Stimulated activated CD8-positive, alpha-beta memory T cell treated with anti-CD3 and anti-CD28 coated beads, Interleukin-15, amount 100 ng/mL, for 4 hours (primary cell): ENCODE measurements at regions not wholly inside any gene's neighbourhood (a gene's known extent, or its start where the extent isn't known, plus 50 kb on each side); places are given as distances from the start of the nearest gene placed in this dataset.

Source experiments
- DNase-seq, 2 donors: peaks; one replicate each; pipeline ENCODE4 v3.0.0-alpha.2; 2020; ENCODE audit warnings: low read depth in 2 of 2

GRCh38 chr11:129324533-129325175 lies 51.0 kb upstream of the BARX2 start:
- DNase-seq, result no peak

DNA sequence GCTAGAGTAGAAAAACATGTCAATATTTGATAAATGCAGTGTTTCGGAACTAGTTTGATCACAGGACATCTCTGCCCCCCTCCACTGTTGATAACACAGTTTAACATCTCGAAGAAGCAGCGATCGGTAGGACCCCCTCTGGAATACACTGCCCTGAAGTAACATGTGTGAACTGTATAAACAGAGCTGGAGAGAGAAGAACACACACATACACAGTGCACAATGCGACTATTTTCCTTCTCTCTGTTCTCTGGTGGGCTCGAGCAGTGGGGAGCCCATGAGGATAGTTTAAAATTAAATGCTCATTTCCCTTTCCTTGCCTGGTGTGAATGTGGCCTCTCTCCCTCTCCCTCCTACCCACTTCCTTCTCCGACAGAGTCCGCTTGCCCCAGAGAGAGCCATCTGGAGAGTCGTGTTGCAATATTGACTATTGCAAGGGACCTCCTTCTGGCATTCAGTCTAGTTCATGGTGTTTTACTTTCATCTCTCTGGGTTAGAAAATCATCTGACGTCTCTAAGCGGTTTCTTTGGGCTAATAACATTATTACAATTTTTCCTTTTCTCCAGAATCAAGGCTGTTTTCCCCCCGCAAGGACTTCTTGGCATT lies 51.6 kb upstream of the BARX2 start:
- DNase-seq, result no peak

DNA sequence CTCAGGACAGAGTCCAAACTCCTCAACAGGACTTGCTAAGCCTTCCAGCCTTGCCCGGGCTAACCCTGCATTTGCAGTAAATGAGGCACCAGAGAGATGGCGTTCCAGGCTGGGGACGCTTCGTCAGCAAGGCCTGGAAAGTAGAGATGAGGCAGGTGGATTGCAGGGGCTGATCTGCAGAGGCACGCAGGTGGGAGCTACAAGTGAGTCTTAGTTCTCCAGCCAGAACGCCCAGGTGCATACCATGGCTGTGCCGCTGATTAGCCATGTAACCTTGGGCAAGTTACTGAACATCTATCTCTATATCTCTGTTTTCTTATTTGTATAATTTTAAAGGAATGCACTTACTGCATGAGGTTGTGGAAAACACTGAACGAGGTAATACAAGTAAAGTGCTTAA lies 52.7 kb upstream of the BARX2 start:
- DNase-seq, result no peak

GRCh38 chr11:129321076-129321475 lies 54.6 kb upstream of the BARX2 start:
- DNase-seq, result no peak

DNA sequence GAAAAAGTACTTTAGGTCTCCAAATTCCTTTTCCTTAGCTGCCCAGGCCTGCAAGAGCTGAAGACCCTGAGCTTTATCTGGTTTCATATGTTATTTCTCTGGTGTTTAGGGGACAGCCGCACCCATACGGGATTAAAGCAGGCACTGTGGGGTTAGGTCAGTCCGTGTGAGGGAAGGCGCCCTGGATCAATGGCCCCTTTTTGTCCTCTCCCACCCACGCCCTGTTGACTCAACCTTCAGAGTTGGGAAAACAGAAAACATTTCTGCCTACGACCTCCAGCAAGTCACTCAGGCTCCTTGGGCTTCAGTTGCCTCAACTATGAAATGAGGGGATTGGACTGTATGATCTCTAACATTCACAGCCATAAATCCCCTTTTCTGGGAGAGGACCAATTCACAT lies 55.2 kb upstream of the BARX2 start:
- no peak for DNase-seq

DNA sequence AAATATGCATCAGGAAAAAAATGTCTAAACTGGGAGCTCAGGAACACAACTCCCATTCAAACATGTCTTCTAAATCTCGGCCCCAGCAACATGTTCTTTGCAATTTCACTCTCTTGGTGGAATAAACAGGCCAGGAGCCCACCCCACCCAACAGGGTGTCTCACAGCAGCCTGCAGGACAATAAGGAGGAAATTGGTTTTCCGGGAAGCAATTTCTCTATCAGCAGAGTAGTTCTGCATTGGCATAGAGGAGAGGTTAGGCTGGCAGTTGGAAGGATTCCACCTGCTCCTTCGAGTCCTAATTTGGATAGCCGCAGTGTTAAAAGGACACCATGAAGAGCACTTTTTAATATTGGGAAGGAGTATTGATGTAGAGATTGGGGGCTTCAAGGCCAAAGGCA lies 55.9 kb upstream of the BARX2 start:
- no peak for DNase-seq

DNA sequence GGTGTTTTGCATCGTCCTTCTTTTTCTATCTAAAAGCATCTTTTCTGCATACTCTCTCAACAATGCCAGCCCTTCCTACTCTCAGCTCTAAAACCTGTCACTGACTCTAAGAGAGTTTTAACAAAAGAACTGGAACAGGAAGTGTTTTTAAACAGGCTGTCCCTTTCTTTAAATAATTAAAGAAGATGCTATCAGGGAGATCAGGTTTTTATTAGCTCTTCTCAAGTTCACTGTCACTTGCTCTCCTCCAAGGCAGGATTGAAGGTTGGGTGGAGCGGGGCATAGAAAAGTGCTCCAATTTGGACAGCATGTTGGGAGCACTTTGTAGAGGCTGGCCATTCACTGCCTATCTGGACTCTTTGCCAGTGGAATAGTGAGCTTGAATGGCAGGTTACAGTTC lies 56.4 kb upstream of the BARX2 start:
- no peak for DNase-seq

- no peak for DNase-seq
These were observed 58.1 kb upstream of the BARX2 start for GRCh38 chr11:129317571-129317970.

DNA sequence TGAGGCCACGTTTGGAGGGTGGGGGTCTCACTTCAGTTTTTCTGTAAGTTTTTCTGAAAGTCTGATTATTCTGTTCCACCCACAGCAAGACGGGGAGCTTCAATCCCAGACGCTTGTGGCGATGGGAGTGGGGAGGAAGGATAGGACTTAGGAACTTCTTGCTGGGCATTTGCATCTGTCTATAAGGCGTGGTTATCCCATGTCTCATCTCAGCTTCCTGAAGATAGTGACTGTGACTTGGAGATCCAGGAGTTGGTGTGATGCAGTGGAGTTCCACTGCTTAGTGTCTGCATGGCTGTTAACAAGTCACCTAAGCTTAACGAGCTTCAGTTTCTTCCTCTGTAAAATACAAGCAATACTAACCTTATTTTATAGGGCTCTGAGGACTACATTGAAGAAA lies 58.9 kb upstream of the BARX2 start:
- DNase-seq, result no peak

DNA sequence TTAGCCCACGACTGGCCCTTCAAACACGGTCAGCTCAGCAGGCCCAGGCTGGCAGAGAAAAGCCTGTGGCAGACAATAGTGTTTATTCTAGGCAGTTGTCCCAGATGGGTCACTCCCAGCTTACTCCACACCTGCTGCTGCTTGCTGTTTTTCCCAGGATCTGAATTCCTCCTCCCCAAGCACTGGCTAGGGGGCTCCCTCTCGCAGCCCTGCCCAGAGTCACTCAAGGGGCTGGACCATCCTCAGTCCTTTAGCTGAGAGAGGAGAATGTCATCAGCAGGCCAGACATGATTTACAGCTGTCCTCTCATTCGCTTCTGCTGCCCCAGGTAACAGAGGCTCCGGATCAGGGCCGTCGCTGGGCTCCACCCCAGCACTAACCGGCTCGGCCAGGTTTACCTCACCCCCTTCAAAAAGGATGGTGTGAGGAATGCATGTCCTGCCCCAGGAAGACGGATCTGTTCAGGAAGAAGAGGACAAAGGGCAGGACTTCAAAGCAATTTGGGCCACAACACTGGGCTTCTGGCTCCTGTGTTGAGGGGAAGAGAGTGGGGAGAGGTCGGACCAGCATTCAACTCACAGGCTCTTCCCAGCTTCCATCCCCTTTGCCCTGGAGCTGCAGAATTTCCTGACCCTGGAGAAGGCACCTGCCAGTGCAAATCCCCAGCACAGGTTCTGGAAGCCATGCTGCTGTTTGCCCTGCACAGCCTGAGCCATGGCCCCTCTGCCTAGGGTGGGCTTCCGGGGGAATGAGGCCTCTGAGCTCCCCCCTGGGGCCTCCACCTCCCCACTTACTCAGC lies 59.7 kb upstream of the BARX2 start:
- no peak for DNase-seq

DNA sequence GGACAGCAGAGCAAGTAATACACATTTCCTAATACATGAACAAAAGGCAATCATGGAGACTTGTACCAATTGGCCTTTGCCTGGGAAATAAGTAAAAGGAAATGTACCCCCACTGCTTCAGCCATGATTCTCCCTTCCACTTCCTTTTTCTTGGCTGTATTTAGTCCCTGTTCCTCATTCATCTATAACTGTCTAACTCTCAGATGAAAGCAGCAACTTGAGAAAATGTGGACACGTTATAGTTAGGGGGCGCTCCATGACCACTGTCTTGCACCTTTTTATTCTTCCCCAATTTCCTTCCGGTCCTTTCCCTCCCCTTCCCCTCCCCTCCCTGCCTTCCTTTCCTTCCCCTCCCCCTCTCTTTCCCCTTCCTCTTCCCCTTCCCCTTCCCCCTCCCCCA lies 61.3 kb upstream of the BARX2 start:
- DNase-seq, result no peak

GRCh38 chr11:129313541-129314297 lies 61.9 kb upstream of the BARX2 start:
- no peak for DNase-seq

DNA sequence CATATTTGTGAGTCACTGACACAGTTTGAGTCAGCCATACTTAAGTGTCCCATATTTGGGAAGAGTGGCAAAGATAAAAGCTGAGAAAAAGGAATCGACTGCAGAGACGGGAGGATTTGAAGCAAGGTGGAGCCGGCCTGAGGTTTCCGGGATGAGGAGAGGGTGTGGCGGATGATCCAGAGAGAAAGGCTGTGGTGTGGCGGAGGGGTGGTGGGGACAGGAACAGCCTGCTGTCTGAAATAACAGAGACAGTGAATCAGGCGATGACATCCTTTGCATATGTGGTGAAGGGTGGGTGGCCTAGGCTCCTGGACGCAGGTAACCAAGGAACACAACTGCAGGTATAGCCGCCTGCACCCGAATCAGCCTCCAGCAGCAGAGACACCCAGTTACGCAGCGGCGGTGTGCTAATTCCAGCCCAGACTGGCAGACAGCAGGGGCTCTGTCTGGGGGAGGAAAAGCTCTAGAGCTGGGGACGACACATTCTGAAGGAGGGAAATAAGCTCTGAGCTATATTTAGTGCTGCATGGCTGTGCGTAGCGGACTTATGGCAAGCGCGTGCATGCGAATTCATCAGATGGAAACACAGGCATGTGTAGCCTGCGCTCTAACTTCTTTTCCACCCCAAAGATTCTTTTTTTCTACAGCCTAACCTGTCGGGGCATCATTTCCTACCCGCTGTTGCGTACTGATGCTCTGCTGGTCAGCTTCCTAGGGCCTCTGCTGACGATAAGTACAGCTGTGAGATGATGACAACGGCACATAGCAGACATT lies 62.7 kb upstream of the BARX2 start:
- no peak for DNase-seq

DNA sequence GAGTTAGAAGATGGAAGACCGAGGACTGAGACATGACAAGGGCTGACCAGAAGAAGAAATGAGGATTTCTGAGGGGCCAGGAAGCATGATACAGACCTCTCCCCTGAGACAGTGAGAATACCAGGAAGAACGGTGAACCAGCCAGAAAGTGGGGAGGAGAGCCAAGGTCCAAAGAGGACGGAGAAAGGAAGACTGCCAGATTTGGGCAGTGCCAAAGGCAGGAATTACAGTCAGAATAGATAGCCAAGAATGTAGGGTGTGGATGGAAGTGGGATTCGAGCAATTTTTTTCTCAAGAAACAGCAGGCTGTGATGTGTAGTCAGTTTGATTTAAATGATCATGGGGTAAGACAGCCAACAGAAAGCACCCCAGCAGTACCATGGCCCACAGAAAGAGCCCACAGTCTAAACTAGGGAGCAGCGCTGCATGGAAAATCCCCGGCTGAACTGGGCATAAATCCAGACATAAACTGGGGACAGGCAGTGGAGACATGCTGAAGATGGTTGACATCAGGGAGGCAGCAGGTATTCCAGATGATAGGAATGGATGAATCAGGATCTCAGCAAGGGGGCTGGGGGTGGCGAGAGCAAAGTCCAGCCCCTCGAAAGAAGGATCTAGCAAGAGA lies 67.3 kb upstream of the BARX2 start:
- no peak for DNase-seq

- DNase-seq, result no peak
These were observed 68.5 kb upstream of the BARX2 start for GRCh38 chr11:129307162-129307561.

GRCh38 chr11:129302386-129303101 lies 73.1 kb upstream of the BARX2 start:
- no peak for DNase-seq

- no peak for DNase-seq
These were observed 75.5 kb upstream of the BARX2 start for GRCh38 chr11:129300099-129300498.

- DNase-seq, result no peak
These were observed 76.7 kb upstream of the BARX2 start for GRCh38 chr11:129298988-129299387.

DNA sequence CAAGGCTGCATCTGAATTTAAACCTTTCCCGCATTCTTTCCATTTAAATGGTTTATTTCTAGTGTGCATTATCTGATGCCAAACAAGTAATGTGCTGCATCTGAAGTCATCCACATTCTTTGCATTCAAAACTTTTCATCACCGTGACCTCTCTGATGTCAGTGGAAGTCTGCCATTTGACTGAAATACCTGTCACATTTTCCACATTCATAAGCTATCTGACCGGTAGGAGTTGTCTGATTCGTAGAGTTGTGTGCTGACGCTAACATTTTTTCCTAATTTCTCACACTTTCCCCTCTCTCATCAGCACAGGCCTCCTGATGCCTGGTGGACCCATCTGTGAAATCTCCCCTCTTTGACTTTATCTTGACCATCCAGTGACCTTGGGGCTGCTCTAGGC lies 79.9 kb upstream of the BARX2 start:
- no peak for DNase-seq

DNA sequence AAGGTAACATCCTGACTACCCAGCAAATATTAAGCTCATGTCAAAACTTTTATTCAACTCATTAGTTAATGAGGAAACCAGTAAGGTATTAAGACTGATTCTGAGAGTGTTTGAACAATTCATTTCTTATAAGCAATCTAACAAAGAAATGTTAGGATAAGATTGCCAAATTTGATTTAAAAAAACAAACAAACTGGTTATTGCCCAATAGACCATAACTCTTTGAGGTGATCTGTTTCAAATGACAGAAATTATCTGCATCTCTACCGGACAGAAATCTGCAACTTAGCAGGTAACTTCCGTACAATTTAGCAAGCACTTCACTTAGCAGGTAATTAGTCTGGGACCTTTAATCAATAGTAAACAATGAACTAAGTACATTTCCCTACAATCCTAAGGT lies 82.9 kb upstream of the BARX2 start:
- DNase-seq, result no peak

- DNase-seq, result no peak
These were observed 83.6 kb upstream of the BARX2 start for GRCh38 chr11:129292092-129292491.
